Activated CD4-positive, alpha-beta T cell treated with anti-CD3 and anti-CD28 coated beads, Interleukin-2, Interleukin-4, amounts not matched to agents 100 ng/mL and 50 ng/mL, durations not matched to agents 16 hours and 8 hours (primary cell): ENCODE measurements at regions not wholly inside any gene's neighbourhood (a gene's known extent, or its start where the extent isn't known, plus 50 kb on each side); places are given as distances from the start of the nearest gene placed in this dataset.
"Not testable (repeated sequence)": the region's sequence is repeated elsewhere in the genome, so short reads cannot be mapped to it uniquely, and the experiment has no call there.

Source experiments
- DNase-seq: peaks from one replicate; pipeline ENCODE4 v3.0.0-alpha.2; 2020; ENCODE audit warnings: low spot score

DNA sequence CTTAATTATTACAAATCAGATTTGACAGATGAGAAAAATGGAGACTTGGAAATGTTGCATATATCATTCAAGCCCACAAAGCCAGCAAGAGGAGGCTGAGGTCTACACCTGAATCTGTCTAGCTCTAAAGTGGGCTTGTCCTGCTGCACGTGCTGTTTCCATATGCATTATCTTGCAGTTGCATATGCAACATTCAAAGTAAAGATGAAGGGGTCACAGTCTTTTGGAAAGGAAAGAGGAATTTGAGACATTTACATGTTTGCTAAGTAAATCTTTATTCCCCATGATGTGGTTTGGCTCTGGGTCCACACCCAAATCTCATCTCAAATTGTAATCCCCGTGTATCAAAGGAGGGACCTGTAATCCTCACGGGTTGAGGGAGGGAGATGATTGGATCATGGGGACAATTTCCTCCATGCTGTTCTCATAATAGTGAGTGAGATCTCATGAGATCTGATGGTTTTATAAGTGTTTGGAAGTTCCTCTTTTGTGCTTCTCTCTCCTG is 98.3 kb downstream of the BACH1 start:
- DNase-seq, result no peak

DNA sequence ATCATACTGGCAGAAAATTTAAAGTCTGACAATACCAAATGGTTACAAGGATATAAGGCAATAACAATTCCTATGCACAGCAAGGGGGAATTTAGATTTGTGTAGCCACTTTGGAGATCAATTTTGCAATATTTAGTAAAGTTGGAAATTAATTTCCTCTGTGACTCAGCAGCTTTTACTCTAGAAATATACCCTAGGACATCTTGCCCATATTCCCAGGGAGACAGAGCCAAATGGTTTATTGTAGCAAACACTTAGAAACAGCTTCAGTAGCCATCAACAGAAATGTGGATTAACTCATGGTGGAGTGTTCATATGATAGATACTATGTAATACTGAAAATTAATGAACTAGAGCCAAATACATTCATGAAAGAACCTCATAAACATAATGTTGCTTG is 104.6 kb downstream of the BACH1 start:
- DNase-seq, result no peak

DNA sequence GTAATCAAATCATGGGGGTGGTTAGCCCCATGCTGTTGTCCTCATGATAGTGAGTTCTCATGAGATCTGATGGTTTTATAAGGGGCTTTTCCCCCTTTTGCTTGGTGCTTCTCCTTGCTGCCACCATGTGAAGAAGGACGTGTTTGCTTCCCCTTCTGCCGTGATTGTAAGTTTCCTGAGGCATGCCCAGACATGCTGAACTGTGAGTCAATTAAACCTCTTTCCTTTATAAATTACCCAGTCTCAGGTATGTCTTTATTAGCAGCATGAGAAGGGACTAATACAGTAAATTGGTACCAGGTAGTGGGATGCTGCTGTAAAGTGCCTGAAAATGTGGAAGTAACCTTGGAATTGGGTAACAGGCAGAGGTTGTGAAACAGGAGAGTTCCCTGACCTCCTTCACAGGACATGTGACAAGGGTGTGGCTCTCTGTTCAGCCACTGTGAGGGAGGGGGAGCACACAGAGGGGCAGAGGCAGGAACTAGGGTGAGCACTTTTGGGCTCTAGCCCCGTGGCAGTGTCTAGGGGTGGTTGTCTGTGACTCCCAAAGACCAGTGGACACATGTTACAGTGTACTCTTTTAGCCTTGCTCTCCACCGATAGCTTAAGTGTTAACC is 105.3 kb downstream of the BACH1 start:
- no peak for DNase-seq

DNA sequence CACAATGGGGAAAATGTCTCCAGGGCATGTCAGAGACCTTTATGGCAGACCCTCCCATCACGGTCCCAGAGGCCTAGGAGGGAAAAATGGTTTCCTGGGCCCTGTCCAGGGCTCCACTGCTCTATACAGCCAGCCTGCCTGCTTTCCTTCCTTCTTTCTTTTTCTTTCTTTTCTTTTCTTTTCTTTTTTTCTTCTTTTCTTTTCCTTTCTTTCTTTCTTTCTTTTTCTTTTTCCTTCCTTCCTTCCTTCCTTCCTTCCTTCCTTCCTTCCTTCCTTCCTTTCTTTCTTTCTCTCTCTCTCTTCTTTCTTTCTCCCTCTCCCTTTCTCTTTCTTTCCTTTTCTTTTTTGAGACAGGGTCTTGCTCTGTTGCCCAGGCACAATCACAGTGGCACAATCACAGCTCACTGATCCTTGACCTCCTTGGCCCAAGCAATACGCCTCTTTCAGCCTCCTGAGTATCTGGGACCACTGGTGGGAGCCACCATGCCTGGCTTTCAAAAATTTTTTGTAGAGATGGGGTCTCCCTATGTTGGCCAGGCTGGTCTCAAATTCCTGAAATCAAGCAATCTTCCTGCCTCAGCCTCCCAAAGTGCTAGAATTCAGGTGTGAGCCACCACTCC is 106.9 kb downstream of the BACH1 start:
- no peak for DNase-seq

DNA sequence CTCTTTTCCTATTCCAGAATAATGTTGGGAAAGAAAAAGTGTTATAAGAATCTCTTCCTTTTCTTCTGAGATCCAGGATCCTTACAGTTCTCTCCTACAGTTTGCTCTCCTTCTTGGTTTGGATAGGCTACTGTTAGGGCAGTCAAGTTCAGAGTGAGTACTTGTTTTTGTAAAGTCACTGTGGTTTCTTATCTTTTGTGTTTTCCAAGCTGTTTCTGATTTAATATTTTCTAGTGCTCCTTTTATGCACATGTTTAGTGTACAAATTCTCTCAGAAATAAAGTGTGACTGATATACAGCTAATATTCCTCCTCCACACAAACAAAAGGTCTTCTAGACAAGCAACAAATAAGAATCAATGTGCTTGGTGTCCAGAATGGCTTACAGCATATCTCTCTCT is 107.7 kb downstream of the BACH1 start:
- no peak for DNase-seq

DNA sequence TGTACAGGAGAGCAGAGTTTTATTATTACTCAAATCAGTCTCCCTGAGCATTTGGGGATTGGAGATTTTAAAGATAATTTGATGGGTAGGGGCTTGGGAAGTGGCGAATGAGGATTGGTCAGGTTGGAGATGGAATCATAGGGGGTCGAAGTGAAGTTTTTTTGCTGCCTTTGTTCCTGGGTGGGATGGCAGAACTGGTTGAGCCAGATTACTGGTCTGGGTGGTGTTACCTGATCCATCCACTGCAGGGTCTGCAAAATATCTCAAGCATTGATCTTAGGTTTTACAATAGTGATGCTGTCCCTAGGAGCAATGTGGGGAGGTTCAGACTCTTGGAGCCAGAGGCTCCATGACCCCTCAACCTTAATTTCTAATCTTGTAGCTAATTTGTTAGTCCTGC is 108.8 kb downstream of the BACH1 start:
- no peak for DNase-seq

DNA sequence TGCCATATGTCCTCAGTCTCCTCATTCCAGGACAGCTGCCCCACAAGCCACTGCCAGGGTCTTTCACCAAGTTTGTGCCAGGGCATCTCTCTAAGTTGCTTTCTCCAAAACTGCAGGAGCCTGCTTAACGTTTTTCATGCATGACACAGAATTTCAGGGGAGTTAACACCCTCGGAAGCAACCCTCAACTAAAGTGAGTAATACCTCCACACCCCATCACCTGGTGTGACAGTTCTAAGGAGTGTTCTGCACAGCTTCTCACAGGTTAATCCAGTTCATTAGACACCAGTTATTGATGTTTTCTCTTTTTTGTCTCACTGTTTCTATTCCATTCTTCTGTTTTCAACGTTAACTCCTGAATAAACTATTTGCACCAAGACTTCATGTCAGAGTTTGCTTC is 115.0 kb downstream of the BACH1 start:
- DNase-seq, result no peak

DNA sequence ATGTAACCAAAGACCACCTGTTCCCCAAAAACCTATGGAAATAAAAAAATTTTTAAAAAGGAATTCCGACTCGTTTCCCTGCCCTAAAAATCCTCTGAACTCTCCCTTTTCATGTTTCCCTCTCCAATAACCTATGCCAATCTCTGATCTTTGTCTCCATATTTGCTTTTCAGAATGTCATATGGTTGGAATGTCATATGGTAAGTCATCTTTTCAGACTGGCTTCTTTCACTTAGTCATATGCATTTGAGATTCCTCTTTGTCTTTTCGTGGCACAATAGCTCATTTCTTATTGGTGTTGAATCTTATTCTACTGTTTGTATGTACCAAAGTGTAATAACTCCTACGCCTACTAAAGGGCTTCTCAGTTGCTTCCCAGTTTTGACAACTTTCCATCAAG is 117.5 kb downstream of the BACH1 start:
- DNase-seq, result no peak

DNA sequence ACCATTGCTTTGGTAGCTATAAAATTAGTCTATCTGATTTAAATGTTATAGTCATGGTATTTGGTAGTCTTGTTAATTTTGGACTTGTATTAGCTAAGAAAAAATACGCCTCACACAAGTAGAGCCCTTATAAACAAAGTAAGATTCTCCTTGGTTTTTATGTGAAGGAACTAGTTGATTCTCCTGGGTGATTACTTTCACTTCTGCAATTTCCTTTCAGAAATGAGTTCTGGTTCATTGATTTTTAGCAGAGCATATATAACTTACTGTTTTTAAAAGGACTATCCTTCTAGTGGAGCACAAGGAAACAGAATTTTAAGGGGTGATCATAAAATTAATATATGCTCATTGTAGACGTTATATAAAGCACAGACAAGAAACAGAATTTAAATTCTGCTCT is 120.1 kb downstream of the BACH1 start:
- no peak for DNase-seq

DNA sequence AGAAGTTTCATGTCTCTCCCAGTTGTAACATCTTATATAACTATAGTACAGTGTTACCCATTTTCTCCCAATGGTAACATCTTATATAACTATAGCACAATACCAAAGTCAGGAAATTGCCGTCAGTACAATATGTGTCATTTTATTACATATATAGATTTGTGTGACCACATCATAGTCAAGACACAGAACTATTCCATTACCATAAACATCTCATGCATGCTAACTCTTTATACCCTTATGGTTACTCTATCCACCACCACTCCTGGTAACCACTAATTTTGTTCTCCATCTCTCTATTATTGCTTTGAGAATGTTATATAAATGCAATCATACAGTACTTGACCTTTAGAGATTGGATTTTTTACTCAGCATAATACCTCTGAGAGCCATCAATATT is 120.7 kb downstream of the BACH1 start:
- no peak for DNase-seq

DNA sequence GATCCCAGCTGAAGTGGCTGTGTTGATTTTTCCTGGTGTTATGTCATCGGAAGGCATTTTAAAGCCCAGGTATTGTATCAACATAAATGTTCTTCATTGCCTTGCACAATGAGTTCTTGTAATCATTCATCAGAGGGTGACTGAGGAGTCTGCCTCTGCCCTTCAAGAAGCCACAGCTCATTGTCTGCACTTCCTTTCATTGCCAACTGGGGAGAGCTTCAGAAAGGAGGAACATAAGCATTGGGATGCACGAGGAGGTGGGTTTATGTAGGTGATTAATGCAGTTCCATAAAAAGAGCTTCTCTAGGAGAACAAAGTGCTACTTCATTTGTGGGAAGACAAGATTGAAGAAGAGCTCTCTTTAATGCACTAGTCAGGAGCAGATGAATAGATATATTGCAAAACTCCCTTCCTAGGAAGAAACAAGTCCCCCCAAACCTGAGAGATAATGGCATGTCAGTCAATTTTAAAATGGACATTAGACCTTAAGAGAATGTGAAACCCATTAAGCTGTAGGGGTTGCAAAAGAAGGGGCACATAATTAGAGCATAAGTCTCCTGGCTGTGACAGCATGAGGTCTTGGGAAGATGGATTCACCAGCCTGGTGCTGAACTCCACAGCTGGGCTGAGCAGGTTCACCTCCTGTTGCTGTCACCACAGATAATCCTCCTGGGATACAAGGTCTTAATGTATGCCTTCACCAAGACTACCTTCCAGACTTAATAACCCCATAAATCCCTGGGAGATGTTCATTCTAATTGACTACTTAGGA is 124.6 kb downstream of the BACH1 start:
- DNase-seq, result no peak

DNA sequence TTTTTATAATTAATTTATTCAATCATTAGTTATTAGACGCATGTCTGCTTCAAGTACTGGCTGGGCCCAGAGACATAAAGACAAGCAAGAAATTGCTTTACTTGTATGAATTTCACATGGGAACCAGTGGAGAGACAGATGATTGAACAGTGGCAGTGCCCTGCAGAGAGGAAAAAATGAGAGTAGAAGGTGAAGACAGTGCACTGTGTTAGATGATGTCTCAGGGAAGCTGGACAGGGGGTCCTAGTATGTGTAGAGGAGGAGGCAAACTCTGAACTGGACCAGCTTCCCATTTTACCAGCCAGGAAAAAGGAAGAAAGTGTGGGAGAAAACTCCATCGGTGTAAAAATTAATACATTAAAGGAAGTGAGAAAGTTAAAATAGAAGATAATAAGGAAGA is 126.0 kb downstream of the BACH1 start:
- DNase-seq, result no peak

DNA sequence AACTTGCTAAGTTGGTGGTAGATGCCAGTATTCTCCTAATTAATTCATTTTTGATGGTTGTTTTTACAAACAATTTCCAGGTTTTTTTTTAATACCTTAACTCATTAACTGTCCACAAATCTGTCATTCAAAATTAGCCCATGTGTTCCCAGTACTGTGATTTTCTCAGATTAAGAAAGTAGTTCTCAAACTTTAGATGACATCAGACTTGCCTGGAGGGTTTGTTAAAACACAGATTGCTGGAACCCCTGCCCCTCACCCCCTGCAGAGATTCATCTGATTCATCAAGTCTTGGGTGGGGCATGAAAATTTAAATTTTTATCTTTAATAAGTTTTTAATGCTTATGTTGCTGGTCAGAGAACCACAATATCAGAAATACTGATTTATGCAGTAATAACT is 130.5 kb downstream of the BACH1 start:
- DNase-seq, result no peak

DNA sequence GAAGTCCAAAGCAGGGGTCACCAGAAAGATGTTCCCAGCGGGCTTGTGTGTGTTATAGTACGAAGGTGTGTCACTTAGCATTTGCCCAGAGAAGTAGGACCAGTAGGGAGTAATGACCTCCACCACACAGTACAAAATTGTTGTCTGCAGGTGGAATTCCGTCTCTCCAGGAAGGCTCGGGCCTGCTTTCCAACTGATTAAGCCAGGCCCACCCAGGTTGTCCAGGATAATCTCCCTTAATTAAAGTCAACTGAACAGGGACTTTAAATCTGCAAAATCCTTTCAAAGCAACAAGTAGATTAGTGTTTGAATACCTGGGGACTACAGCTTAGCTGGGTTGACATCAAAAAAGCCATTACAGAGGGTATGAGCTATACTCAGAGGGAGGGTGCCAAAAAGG is 131.3 kb downstream of the BACH1 start:
- DNase-seq, result no peak

DNA sequence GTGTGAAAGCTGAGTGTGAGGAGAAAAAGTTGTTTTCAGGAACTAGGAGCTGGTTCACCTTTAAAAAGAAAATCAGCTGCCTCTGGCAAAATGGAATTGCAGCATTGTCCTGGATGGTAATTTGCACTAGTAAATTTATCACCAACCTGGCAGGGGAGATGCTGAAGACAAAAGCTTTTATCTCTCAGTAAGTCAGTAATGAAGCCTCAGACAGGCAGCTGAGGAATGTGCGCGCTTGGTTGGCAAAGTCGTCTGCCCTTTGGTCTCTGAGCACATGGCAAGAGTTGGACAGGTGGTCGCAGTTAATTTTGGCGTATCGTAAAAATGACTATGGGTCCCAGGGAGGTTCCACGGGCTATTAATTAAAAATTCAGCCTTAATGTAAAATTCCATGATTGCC is 131.9 kb downstream of the BACH1 start:
- DNase-seq, result no peak

DNA sequence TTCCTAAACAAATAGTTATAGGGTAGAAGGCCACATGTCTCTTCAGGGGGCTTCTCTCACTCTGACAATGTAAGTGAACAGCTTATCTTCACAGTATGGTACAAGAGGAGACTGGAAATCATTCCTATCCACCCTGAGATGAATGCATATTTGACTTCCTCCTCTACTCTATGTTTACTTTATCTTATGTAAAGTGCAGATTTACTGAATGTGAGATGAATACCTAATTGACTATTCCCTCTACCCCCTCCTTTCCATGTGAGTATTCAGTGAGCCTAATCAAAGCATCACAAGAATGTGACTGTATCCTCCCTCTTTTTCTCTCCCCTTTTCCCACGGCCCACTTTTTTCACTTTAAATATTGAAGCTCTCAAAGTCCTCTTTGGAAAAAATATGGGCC is 132.5 kb downstream of the BACH1 start:
- no peak for DNase-seq

DNA sequence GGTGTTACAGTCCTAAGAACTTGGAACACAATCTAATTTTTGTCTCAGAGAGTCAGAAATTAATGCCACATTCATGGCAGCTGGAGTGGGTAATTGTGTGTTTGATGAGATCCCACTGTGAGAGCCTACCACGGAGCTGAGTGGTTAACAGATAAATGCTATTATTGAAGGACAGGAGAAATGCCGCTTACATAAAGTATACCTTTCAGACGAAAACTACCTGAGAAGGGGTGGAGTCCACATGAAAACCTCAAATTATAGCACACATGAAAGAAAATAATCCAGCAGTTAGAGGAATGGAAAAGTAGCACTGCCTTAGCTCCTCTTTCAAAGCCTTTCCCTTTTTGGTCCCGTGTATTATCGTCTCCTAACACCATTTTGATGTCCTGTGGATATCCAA is 133.0 kb downstream of the BACH1 start:
- DNase-seq, result no peak

DNA sequence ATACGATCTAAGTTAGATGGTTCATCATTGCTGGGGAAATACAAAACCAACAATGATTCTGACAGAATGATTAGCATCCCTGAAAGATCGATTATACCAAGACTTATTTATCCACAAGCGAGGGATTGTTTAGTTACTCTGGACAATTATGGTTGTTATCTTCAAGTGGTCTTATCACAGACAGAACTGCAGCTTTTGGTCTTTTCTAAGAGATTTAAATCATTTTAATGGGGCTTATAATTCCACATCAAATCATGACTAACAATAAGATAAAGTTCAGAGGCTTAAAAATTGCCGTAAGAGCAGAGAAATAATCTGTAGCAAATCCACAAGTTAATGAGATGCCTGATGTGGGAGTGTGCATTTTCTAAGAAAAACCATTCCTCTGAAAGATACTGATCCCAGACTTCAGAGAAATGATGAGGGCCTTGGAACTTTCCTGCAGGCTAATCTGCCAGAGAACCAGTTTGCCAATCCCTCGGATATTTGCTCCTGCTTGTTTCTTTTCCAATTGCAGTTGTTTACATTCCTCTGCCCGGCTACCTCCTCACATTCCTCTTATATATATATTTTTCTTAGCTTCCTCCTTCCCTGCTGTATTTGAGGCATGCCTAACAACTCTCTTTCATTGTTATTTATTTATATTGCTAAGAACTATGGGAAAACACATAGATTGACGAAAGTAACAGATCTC is 134.8 kb downstream of the BACH1 start:
- no peak for DNase-seq

DNA sequence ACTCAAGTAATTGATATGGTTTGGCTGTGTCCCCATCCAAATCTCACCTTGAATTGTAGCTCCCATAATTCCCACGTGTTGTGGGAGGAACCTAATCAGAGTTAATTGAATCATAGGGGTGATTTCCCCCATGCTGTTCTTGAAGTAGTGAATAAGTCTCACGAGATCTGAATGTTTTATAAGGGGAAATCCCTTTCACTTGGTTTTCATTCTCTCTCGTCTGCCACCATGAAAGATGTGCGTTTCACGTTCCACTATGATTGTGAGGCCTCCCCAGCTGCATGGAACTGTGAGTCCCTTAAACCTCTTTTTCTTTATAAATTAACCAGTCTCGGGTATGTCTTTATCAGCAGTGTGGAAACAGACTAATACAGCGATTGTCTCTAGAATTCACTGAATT is 135.4 kb downstream of the BACH1 start:
- DNase-seq, result peak; percentile 8

DNA sequence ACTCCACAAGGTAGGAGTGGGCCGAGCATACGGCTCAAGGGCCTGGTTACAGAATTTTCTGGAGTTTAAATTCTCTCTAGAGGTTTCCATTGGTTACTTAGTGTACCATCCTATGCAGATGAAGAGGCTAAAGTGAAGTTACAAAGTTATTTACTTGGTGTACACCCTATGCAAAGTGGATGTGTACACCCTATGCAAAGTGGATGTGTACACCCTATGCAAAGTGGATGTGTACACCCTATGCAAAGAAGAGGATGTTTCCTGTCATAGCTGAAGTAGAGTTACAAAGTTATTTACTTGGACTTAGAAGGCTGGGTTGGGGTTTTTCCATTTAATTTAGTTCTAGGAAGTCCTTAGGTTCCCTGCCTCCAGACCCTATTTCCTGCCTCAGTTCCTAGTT is 136.3 kb downstream of the BACH1 start:
- DNase-seq, result not testable (repeated sequence)

DNA sequence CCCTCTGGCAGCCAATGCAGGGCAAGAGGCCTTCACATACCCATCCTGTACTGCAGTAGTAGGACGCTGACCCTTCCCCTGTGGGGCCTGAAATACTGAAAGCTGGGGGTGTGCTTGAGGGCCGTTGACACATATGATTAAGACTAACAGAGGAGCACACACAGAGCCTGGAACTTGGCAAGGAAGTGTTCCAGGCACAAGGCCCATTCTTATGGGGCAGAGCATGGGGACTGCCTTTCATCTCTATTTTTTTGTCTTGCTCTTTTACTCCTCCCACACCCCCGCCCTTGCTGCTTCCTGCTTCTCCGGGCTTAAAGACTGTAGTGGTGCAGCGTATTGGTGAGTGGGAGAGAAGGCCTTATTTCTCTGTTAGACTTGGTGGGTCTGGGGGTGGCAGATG is 137.4 kb downstream of the BACH1 start:
- DNase-seq, result no peak

DNA sequence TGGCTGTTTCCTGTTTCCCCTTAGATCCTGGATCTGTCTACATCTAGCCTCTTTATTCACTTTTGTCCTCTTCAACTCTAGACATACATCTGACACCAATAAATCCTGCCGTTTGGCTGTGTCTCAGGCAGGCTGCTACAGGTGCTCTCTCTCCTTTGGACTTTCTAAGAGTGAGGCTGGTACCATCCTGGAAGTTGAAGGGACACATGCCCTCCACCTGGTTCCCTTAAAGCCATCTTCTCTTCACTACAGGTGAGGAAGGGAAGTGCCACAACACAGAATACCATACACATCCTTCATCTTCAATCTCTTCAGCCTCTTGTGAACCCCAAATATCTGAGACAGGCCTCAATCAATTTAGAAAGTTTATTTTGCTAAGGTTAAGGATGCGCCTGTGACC is 137.9 kb downstream of the BACH1 start:
- no peak for DNase-seq

DNA sequence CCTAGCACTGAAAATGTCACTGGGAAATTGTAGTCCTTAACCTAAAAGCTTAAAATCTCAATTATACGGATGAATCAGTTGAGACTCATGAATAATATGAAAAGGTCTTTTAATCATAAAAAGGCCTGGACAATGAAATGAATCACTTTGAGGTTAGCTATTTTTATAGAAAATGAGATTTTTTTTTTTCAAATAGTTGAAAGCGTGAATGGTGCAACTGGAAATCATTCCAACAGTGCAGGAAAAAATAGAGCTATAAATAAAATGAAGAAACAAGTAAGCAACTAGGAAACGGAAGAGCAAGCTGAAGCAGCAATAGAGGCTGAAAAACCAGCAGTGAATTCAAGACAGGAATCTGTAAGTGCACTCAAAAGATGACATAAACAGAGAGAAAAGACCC is 142.9 kb downstream of the BACH1 start:
- DNase-seq, result no peak
